Upper lobe of right lung (tissue), 1 donor: ENCODE measurements at regions not wholly inside any gene's neighbourhood (a gene's known extent, or its start where the extent isn't known, plus 50 kb on each side); places are given as distances from the start of the nearest gene placed in this dataset.

Experiments
- ATAC-seq: fragments of 200-7000 bp; cut with Tn5 transposase; one replicate; pipeline ENCODE4 v1.9.1; 2020; ENCODE audit warnings: mild to moderate bottlenecking, moderate library complexity
- DNase-seq: peaks from one replicate; pipeline ENCODE4 v3.0.0-alpha.2; 2020
- H3K27ac ChIP-seq: fragments of 200-600 bp; one replicate; pipeline ENCODE4 v1.8.0; 2022
- H3K27me3 ChIP-seq: fragments of 200-600 bp; one replicate; pipeline ENCODE4 v1.8.0; 2022; ENCODE audit warnings: mild to moderate bottlenecking
- H3K36me3 ChIP-seq: fragments of 200-600 bp; one replicate; pipeline ENCODE4 v1.8.0; 2022
- H3K4me1 ChIP-seq: fragments of 200-600 bp; one replicate; pipeline ENCODE4 v1.8.0; 2022
- H3K4me3 ChIP-seq: fragments of 200-600 bp; one replicate; pipeline ENCODE4 v1.8.0; 2022; ENCODE audit warnings: mild to moderate bottlenecking
- H3K9me3 ChIP-seq: fragments of 200-600 bp; one replicate; pipeline ENCODE4 v1.8.0; 2022
- intact Hi-C: fragments of 100-400 bp; cut with DNase I; formaldehyde crosslinking; loops from one replicate; pipeline ENCODE4 v1.11.0; 2022
- TF ChIP-seq, protein P1 (sequence below): fragments of 200-600 bp; IDR thresholded peaks from one replicate; pipeline ENCODE4 v1.8.0; 2022; ENCODE audit warnings: antibody characterized with exemption
- donor health status: DM: no; HTN: yes; CAD: no; lungs with severe emphysema.

GRCh38 chr7:12161146-12161545 is 49.9 kb upstream of the TMEM106B start:
- TF ChIP-seq, protein P1, sequence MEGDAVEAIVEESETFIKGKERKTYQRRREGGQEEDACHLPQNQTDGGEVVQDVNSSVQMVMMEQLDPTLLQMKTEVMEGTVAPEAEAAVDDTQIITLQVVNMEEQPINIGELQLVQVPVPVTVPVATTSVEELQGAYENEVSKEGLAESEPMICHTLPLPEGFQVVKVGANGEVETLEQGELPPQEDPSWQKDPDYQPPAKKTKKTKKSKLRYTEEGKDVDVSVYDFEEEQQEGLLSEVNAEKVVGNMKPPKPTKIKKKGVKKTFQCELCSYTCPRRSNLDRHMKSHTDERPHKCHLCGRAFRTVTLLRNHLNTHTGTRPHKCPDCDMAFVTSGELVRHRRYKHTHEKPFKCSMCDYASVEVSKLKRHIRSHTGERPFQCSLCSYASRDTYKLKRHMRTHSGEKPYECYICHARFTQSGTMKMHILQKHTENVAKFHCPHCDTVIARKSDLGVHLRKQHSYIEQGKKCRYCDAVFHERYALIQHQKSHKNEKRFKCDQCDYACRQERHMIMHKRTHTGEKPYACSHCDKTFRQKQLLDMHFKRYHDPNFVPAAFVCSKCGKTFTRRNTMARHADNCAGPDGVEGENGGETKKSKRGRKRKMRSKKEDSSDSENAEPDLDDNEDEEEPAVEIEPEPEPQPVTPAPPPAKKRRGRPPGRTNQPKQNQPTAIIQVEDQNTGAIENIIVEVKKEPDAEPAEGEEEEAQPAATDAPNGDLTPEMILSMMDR, result no peak
- Histone ChIP-seq H3K36me3 (no peaks in the 10 kb centered on the region), H3K9me3 (no peaks in the 10 kb centered on the region), H3K4me1 (no peaks in the 10 kb centered on the region), H3K27ac (no peak overlapping the region), H3K4me3 (no peak overlapping the region), H3K27me3 (no peaks in the 10 kb centered on the region)
- no peak for DNase-seq
- intact Hi-C loops, result no loop called here
- no peak for ATAC-seq
